HTR-8/SVneo (cell line): ENCODE measurements at regions not wholly inside any gene's neighbourhood (a gene's known extent, or its start where the extent isn't known, plus 50 kb on each side); places are given as distances from the start of the nearest gene placed in this dataset.

Source experiments
- DNase-seq: peaks from one replicate; pipeline ENCODE4 v3.0.0; 2011; ENCODE audit warnings: low spot score, mixed read lengths; ENCODE audit not compliant: insufficient read length
- FAIRE-seq: peaks from 2 replicates; lab custom pipeline; 2011; peaks lifted over from hg19 to GRCh38; lab: Jason Lieb, UNC

DNA sequence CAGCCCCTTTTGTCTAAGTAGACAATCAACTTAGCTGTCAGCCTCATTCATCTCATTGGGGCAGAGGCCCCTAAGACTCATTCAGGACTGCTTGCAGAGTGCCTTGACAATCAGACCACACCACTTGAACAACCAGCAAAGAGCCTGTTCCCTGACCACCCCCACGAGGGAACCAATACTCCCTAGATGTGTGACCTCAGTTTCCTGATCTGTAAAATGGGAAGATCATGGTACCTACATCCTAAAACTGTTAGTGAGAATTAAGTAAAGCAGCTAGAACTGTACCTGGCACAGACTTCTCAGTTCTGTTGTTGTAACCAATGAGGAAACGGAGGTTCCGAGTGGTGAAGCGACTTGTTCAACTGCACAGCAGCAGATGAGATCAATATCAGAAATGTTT lies 298.5 kb downstream of the RRAGC start:
- FAIRE-seq (no peak), DNase-seq (no peak)

DNA sequence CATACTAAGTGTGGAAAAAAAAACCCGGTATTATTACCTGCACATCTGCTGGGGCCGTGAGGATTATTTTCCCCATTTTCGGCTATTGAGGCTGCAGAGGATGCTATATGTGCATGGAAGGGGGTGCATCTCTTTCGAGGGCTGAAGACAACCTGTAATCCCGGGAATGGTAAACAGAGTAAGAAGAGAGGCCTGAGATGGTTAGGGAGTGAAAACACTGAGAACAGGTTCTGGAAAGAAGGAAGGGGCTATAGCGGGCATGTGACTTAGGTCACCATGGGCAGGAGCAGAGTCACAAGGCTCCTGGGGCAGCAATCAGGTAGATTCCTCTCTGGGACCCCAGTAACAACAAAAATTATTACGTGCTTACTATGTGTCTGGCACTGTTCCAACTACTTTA lies 299.1 kb downstream of the RRAGC start:
- no peak for FAIRE-seq
- DNase-seq = no peak

DNA sequence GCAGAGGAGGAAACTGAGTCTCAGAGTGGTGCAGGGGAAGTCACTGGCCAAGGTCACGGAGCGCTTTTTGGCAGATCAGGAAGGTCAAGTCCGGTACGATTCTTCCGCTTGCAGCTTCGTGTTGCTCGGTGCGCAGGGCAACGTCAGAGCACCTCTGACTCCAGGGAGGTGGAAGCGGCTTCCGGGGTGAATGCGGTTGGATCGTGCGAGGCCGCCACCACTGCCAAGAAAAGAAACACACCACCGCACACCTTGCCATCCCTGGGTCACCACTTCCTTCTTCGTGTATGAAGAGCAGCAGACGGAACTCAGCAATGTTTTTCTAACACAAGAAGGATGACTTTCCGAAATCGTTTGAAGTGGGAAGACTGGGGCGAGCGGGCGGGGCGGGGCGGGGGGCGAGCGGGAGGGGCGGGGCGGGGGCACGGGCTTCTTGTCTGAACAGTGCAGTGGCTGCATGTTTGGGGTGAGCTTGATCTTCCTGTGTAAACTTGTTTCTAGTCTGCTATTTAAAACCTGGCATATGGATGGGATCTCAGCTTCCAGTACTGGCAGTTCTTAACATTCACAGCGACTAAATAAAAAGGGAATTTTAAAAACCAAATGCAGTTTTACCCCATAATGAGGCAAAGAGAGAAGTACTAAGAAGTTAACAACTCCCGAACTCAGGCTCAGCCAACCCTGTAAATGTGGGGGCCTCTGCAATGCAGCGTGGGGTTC lies 300.0 kb downstream of the RRAGC start:
- no peak for DNase-seq
- no peak for FAIRE-seq

DNA sequence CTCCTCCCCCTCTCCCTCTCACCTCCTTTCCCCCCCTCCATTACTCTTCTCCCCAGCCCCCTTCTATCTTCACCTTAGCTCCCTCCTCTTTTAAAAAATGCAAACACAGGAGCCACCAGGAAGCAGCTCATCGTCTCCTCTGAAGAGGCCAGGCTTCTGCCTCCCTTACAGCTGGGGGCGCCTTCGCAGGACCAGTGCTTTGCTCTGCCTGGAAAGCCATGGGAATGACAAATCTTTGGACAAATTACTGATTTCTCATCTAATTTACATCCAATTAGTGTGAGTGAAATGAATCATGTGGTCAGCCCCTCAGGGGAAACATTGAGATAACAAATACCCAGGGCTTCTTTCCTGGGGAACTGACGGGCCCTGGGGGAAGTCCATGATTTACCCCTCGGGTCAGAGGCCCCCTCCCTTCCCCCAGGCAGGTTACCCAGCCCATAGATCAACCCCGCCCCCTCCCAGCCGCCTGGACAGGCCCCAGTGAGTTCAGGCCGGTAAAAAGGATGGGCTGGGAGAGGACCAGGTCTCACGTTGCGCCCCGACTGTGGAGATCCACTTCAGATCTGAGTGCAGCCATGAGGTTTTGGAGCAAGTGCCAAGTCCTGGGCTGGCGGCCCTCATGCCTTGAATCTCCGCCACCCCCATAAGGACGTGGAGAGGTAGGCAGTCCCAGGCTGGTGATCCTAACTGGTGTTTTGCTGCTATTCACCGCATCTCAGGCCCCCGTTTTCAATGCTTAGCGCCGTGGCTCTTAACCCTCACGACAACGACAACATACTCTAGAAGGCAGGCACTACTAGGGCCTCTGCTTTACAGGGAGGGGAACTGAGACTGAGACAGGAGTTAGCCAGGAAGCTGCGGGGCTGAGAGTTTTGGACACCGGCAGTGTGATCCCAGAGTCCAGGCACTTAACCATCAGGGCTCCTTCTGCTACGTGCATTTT lies 300.8 kb downstream of the RRAGC start:
- DNase-seq (no peak), FAIRE-seq (no peak)

DNA sequence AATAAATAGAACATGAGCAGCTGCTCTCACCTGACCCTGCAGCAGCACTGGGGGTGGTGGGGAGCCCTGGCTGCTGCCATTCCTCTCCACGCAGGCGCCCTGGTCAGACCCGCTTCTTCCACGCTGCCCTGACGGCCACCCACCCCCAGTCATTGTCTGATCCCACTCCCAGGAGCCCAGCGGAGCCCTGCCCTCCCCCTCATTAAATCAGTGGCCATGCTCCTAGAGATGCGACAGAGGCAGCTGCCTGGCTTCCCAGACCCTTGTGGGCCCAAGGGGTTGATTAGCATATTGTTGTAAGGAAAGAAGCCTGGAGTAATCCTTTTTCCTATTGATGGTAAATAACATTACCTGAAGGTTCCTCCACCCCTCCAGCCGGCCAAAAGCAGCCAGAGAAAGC lies 301.5 kb downstream of the RRAGC start:
- no peak for DNase-seq
- FAIRE-seq = no peak

DNA sequence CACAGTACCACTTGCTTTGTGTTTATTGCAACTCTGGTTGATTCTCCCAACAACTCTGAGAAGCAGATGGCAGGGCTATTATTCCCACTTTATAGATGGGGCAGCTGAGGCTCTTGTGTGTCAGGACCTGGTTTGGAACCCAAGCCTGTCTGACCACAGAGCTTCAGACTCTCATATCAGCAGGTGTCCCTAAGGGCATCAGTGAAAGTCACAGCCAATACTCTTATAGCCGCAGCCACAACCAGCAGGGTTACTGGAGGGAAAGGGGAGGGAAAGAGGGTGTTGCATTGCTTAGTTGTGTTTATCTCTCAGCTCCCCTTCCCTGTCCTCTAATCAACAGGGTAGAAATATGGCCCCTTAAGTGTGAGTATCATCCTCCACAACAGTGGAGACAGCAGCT lies 304.0 kb downstream of the RRAGC start:
- FAIRE-seq = no peak
- DNase-seq = no peak

DNA sequence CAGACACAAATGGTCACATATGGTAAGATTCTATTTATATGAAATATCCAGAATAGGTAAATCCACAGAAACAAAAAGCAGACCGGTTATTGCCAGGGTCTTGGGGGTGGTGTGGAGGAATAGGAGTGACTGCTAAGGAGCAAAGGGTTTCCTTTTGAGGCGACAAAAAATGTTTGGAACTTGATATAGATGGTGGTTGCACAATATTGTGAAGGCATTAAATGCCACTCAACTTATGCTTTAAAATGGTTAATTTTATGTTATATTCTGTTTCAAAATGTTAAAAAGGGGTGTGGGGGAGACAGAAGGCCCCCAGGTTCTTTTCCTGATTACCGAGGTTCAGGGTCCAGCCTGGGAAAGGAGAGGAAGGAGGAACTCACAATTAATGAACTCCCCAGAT lies 304.4 kb downstream of the RRAGC start:
- FAIRE-seq (no peak), DNase-seq (no peak)

DNA sequence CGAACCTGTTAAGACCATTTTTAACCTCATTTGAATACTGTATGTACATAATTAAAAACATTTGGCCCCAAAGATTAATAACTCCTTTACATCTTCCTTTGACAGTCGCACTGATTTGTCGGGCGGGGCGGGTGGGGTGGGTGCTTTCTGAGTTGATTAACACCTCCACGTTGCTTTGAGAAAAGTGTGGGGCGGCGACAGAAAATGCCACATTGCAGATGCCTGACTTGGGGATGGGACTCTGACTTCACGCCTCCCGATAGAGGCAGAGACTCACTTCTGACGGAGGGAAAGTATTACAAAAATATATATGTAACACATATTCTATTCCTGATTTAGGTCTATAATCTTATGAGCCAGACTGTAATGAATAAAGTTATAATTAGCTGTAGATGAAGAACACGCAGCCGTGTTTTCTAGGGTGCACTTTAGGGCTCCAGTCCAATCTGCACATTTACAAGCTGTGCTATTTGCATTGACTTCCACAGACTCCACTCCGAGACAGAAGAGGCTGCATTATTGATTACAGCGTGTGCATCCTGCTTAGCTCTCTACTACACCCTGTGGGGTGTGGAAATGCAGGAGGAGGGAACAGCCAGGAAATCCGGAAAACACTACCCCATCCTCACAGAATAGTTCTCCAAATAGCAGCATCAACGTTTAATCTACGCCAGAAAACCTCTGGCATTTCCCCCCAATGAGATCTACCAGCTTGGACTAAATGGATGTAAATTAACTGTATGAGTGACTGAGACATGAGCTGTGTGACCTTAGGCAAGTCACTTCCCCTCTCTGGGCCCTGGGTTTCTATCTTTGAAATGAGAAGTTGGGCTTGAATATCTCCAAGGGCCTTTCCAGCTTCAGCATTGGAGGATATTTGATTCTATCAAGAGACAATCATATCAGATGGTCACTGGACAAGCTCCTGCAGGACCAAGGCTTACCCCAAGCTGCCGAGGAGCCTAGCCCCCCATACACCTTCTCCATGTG lies 308.0 kb downstream of the RRAGC start:
- no peak for FAIRE-seq

DNA sequence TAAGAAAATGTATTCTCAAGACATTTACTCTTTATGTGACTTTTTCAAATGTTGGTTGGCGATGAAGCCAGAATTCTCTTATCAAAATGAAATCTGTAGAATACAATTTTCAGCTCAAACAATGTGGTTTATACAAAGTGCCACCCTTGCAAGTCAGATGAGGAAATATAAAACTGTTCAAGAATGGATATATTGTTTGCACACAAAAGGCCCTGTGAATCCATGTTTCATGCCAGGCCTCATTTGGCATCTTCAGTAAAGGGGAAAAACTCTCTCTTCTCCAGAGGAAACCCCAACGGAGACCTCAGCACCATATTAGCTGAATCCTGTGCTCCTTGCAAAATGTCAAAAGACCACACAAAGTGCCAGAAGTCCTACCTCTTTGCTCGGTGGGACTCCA lies 310.4 kb downstream of the RRAGC start:
- FAIRE-seq (no peak), DNase-seq (no peak)

More for the DNA sequence above, 308.0 kb downstream of the RRAGC start:
- DNase-seq = no peak

DNA sequence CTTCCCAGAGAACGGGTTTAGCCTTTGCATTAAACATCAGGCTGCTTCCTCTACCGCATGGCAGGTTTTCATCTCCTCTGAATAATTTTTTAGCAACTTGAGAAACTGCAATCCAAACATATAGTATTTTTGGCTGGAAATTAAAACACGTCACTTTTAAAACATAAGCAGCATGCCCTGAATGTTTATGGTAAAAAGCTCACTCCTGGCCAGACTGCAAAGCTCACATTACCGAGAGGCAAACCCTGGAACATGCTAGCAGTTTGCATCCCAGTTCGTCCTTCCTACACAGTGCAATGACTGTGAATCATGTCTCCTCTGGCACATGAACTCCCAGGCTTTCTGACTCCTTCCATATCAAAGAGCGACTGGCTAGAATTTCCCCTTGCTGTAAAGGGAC lies 312.3 kb downstream of the RRAGC start:
- DNase-seq = no peak
- FAIRE-seq = no peak

DNA sequence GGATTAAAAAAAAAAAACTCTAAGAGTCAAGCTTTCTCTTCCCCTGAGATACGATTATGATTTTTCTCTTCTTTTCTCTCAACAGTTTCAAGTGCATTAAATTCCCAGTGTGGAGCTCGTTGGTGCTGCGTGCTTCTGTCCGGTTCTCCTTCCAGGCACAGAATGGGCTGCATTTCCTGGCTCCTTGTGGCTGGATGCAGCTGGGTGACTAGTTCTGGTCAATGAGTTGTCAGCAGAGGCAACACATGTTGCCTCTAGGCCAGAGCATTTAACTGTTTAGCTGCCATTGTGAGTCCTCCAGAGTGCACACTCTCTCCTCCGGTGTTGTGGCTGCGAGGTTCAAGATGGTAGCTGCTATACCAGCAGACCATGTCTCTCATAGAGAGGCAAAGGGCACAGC lies 312.9 kb downstream of the RRAGC start:
- FAIRE-seq (no peak), DNase-seq (no peak)

DNA sequence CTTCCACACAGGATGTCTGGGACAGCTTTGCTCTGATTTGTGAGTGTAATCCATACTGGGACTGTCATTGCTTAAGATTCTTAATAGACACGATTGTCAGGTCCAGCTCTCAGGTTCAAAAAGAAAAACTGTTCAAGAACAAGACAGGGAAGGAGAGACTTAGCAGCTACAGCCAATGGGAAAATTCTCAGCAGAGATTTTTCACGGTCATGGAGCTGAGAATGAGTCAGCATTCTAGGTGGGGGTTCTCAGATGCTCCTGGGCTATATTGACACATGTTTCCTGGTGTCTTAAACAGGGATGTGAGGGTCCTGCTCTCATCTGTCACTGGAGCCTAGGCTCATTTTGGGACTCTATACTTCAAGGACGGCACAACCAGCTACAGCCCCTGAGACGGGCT lies 318.3 kb downstream of the RRAGC start:
- DNase-seq (no peak), FAIRE-seq (no peak)

DNA sequence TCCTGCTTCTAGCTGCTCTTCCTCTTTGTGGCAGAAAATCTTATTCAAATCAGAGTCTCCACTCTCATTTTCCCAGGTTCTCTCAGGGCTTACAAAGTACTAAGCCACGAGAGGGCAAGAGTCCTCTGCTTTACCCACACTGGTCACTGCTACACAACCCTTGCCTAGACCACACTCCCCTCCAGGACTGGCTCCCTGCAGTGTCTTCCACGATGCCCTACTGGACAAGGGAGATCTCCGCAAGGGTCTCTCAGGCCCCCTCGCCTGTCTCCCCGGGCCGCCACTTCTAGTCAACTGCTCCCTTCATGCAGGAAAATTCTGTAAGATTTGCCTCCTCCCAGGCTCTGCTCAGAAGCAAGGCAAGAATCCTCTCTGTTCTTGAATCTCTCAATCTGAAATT lies 319.6 kb downstream of the RRAGC start:
- FAIRE-seq = no peak
- no peak for DNase-seq

DNA sequence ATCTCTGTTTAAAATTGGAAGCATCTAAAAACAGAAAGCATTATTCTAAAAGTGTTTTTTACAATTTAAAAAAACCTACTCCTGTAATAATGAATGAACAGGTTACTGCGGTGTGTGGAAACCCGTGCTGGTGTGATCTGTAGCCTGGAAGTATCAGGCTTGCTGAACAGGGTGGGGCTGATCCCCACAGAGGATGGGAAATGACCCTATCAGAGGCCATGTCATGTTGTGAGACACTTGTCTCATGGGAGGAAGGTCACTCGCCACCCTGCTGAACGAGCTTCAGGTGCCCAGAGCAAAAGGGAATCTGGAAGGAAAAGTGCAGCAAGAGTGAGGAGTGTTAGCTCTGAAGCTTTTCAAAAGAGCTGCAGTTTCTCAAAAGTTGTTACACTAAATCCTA lies 320.7 kb downstream of the RRAGC start:
- DNase-seq (no peak), FAIRE-seq (no peak)

DNA sequence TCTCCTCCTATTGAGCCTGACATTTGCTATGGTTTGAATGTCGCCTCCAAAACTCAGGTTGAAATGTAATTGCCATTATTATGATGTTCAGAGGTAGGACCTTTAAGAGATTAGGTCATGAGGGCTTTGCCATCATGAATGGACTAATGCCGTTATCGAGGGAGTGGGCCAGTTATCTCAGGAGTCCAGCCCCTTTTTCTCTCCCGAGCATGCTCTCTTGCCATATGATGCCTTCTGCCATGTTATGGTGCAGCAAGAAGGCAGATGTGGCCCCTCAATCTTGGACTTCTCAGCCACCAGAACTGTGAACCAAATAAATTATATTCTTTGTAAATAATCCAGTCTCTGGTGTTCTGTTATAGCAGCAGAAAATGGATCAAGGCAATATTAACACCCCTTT lies 323.5 kb downstream of the RRAGC start:
- no peak for FAIRE-seq
- DNase-seq = no peak

DNA sequence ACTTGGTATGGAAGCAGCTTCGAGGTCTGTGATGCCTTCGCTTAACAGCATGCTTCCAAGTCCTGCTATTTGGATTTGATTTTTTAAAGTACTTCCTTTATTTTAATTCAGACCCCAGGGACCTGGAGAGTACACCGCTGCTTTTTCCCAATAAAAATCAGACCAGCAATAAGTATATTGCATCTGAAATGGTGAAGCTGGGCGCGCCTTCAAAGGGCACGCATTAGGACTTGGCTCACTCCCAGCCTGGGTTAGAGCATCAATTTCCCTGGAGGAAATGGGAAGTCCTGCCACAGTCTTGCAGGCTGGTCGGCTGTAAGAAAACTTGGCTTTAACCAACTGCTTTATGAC lies 325.1 kb downstream of the RRAGC start:
- no peak for FAIRE-seq
- no peak for DNase-seq

DNA sequence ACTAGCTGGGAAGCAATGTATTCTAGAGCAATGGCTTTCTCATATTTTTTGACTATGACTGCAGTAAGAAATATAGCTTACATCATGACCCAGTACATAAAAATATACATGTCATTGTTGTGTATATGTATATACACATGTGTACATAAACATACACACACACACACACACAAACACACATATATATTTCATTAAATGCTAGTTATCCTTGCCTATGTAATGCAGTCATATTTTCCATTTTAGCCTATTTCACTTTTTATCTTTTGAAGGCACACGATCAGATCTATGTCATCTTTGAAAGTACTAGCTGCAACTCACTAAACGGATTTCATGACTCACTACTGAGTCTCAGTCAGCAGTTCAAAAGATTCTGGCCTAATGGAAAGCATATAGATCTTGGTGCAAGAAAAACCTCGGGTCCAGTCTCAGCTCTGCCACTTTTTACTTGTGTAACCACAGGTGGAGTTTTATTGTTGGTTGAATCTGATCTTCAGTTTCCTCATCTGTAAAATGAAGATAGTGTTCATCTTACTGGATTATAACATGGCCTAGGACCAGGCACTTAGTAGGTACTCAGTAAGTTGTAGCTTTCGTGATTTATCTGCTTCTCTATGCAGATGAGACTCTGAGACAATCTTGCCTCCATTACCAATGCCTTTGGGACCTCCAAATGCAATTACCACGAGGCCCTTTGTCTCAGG lies 325.6 kb downstream of the RRAGC start:
- DNase-seq (no peak), FAIRE-seq (no peak)

DNA sequence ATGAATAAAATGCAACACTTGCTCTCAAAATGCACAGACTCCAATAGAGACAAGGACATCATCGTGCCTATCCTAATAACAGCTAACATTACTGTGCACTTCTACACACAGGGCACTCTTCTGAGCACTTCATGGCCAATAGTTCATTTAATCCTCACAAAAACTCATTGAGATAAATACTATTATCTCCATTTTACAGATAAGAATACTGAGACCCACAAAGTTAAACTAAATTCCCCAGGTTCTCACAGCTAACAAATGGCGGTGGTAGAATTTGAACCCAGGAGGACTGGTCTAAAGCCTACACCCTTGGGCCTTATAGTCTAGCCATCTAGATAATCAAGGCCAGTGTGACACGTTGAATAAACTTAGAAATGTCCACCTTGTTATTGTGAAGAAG lies 328.6 kb downstream of the RRAGC start:
- FAIRE-seq (no peak), DNase-seq (no peak)

DNA sequence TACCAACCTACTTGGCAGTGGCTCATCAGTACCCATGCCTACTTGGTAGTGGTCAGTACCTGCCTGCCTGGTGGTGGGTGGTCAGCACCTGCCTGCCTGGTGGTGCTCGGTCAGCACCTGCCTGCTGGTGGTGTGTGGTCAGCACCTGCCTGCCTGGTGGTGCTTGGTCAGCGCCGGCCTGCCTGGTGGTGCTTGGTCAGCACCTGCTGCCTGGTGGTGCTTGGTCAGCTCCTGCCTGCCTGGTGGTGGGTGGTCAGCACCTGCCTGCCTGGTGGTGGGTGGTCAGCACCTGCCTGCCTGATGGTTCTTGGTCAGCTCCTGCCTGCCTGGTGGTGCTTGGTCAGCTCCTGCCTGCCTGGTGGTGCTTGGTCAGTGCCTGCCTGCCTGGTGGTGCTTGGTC lies 329.6 kb downstream of the RRAGC start:
- FAIRE-seq = no peak
- DNase-seq = no peak

DNA sequence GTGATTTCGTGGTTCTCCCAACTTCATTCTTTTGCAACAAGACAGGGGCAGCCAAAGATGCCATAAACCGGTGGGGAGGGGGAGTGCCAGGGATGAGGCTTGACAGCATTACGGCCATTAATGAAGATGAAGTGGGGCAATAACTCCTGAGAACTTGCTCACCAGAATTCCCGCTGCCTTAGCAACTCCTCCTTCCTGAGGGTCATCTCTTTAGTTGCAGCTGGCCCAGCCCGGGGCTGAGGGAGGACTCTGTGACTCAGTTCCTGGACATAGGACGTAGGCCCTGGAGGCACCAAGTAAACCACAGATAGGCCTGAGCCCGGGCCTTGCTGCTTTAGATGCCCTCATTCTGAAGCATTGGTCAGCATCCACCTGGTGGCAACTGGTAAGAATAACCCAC lies 330.2 kb downstream of the RRAGC start:
- FAIRE-seq = no peak
- no peak for DNase-seq
